RWPE2 (cell line): ENCODE measurements at regions not wholly inside any gene's neighbourhood (a gene's known extent, or its start where the extent isn't known, plus 50 kb on each side); places are given as distances from the start of the nearest gene placed in this dataset.

ENCODE experiments used
- ATAC-seq: fragments of 200-7000 bp; cut with Tn5 transposase; 3 replicates; pipeline ENCODE4 v1.9.1; 2021; ENCODE audit warnings: low read depth
- DNase-seq: peaks from one replicate; pipeline ENCODE4 v3.0.0-alpha.2; 2020; ENCODE audit warnings: low spot score
- H3K27ac ChIP-seq: fragments of 450-650 bp; 2 replicates; pipeline ENCODE4 v1.5.1; 2017; ENCODE audit warnings: mild to moderate bottlenecking; ENCODE audit not compliant: poor library complexity, severe bottlenecking
- H3K27me3 ChIP-seq: fragments of 250-450 bp; sonication (Bioruptor Pico); 2 replicates; pipeline ENCODE4 v1.5.1; 2021; ENCODE audit warnings: mild to moderate bottlenecking, moderate library complexity; ENCODE audit not compliant: insufficient read depth, poor library complexity, severe bottlenecking
- H3K36me3 ChIP-seq: fragments of 250-450 bp; sonication (Bioruptor Pico); 2 replicates; pipeline ENCODE4 v1.5.1; 2020; ENCODE audit warnings: low read depth, mild to moderate bottlenecking, moderate library complexity
- H3K4me1 ChIP-seq: fragments of 250-450 bp; sonication (Bioruptor Pico); 2 replicates; pipeline ENCODE4 v1.5.1; 2021; ENCODE audit warnings: mild to moderate bottlenecking, moderate library complexity; ENCODE audit not compliant: insufficient read depth, poor library complexity, severe bottlenecking
- H3K4me3 ChIP-seq: fragments of 250-450 bp; sonication (Bioruptor Pico); 2 replicates; pipeline ENCODE4 v1.5.1; 2021; ENCODE audit warnings: mild to moderate bottlenecking, moderate library complexity; ENCODE audit not compliant: severe bottlenecking
- H3K9me3 ChIP-seq: fragments of 250-450 bp; sonication (Bioruptor Pico); 2 replicates; pipeline ENCODE4 v1.5.1; 2021; ENCODE audit warnings: mild to moderate bottlenecking, moderate library complexity; ENCODE audit not compliant: severe bottlenecking
- CTCF ChIP-seq: fragments of 450-650 bp; IDR thresholded peaks from one replicate; pipeline ENCODE4 v1.5.1; 2017; ENCODE audit warnings: mild to moderate bottlenecking, moderate library complexity; ENCODE audit not compliant: poor library complexity, severe bottlenecking

GRCh38 chr13:102487330-102487729 lies 85.5 kb upstream of the FGF14 start:
- Histone ChIP-seq H3K4me3 (no peak overlapping the region), H3K27ac (no peak overlapping the region)

GRCh38 chr13:102484329-102484728 lies 82.5 kb upstream of the FGF14 start:
- Histone ChIP-seq H3K4me1 (no peaks in the 10 kb centered on the region), H3K27ac (no peak overlapping the region), H3K27me3 (peaks cover 4% of the 10 kb centered on the region), H3K36me3 (no peaks in the 10 kb centered on the region), H3K4me3 (no peak overlapping the region), H3K9me3 (no peaks in the 10 kb centered on the region)
- DNase-seq: no peak
- TF ChIP-seq CTCF: peak; percentile 56
- peak; percentile 67 for ATAC-seq

More at GRCh38 chr13:102487330-102487729, 85.5 kb upstream of the FGF14 start:
- DNase-seq: no peak
- Histone ChIP-seq H3K36me3 (no peaks in the 10 kb centered on the region), H3K27me3 (no peaks in the 10 kb centered on the region), H3K9me3 (no peaks in the 10 kb centered on the region), H3K4me1 (no peaks in the 10 kb centered on the region)
- no peak for ATAC-seq
- TF ChIP-seq CTCF: no peak

GRCh38 chr13:102472650-102473049 lies 70.8 kb upstream of the FGF14 start:
- DNase-seq: no peak
- no peaks in the 10 kb centered on the region for H3K4me1 ChIP-seq
- no peak for TF ChIP-seq CTCF
- H3K27me3 ChIP-seq: no peaks in the 10 kb centered on the region
- H3K9me3 ChIP-seq: no peaks in the 10 kb centered on the region
- H3K4me3 ChIP-seq: no peak overlapping the region
- H3K36me3 ChIP-seq: no peaks in the 10 kb centered on the region
- no peak for ATAC-seq
- no peak overlapping the region for H3K27ac ChIP-seq

GRCh38 chr13:102470283-102470917 lies 68.6 kb upstream of the FGF14 start:
- no peaks in the 10 kb centered on the region for H3K4me1 ChIP-seq
- ATAC-seq (no peak), DNase-seq (no peak)
- no peaks in the 10 kb centered on the region for H3K9me3 ChIP-seq
- no peaks in the 10 kb centered on the region for H3K27me3 ChIP-seq
- no peak overlapping the region for H3K27ac ChIP-seq
- TF ChIP-seq CTCF: no peak
- no peaks in the 10 kb centered on the region for H3K36me3 ChIP-seq
- no peak overlapping the region for H3K4me3 ChIP-seq

- no peak for DNase-seq
- ATAC-seq: no peak
- Histone ChIP-seq H3K4me3 (no peak overlapping the region), H3K27ac (no peak overlapping the region), H3K27me3 (no peaks in the 10 kb centered on the region), H3K9me3 (no peaks in the 10 kb centered on the region), H3K4me1 (peaks cover 6% of the 10 kb centered on the region), H3K36me3 (no peaks in the 10 kb centered on the region)
- no peak for TF ChIP-seq CTCF
Measured at GRCh38 chr13:102466610-102467190, 64.9 kb upstream of the FGF14 start.
